ENCODE measurements at regions not wholly inside any gene's neighbourhood (a gene's known extent, or its start where the extent isn't known, plus 50 kb on each side); places are given as distances from the start of the nearest gene placed in this dataset.
"Not testable (repeated sequence)": the region's sequence is repeated elsewhere in the genome, so short reads cannot be mapped to it uniquely, and the experiment has no call there.

DNA sequence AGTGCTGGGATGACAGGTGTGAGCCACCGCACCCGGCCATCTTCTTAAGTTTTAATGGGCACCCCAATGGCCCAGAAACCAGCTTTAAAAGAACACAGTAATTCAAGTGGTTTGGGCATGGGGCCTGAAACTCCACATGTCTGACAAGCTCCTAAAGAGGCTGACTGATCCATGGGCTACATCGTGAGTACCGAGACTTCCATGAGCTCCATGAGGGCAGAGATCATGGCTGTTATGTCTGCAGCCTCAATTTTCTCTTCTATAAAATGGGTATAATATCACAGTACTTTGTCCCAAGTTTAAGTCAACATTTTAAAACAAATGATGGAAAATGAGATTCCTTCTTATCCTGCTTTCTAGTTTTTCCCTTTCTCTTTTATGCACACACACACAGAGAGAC is 397.6 kb upstream of the MAF start:
- DNase-seq, result no peak

DNA sequence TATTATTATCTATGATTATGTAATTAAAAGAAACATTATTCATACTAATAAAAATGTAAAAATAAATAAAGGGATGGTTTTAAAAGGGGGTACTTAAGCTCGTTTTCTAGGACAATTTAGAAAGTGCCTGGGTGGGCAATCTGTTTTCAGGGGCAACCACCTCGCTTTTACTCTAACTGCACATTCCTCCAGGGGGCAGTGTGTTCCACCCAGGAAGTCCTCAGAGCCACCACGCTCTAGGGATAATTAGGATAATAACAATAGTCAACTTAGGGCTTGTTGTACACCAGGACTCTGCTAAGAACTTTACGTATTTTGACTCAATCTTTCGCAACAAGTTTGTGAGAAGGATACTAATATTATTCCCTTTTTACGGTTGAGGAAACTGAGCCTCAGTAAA is 396.7 kb upstream of the MAF start:
- DNase-seq, result no peak

DNA sequence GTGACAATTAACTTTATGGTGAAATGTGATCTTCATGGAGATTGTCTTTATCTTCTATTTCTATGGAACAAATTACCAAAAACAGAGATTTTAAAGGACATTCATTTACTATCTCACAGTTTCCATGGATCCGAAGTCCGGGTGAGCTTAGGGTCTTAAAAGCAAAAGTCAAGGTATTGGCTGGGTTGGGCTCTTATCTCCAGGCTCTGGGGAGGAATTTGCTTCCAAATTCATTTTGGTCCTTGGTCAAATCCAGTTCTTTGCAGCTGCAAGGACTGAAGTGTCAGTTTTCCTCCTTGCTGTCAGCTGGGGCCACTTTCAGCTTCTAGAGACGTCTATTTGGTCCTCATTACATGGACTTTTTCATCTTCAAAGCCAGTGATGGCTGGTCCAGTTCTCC is 395.8 kb upstream of the MAF start:
- DNase-seq, result no peak

DNA sequence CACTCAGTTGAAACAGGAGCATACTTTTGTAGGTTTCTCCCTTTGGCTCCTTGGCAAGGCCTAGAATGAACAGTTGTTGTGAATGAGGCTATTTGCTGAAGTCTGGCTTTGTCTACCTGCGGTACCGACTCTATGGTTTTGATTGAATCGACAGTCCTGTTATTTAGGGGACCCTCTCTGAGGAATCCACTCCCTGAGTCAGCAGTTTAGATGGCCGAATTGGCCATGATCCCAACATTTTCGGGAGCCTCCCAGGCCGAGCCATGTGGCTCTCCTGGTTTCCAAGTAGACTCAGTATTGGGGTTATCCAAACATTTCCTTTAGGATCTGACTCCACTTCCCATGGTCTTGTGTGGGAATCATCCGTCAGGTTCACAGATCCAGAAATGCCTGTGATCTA is 394.8 kb upstream of the MAF start:
- DNase-seq, result no peak

DNA sequence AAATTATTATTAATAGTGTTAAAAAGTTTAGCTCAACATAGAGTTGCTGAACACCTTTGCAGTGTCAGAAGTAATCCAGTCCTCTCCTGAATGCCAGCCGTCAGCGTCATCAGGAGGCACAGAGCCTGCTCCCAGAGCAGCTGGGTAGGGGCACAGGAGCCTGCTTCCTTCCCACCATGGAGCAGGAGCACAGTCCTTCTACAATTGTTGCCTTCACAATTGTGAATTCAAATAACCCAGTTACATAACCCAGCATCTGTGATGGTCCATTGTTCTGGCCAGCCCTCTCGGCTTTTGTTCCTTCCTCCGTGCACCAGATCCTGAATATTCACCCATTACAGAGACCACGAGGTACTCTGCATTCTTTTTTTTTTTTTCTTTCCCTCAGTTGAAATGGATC is 393.9 kb upstream of the MAF start:
- DNase-seq, result no peak

DNA sequence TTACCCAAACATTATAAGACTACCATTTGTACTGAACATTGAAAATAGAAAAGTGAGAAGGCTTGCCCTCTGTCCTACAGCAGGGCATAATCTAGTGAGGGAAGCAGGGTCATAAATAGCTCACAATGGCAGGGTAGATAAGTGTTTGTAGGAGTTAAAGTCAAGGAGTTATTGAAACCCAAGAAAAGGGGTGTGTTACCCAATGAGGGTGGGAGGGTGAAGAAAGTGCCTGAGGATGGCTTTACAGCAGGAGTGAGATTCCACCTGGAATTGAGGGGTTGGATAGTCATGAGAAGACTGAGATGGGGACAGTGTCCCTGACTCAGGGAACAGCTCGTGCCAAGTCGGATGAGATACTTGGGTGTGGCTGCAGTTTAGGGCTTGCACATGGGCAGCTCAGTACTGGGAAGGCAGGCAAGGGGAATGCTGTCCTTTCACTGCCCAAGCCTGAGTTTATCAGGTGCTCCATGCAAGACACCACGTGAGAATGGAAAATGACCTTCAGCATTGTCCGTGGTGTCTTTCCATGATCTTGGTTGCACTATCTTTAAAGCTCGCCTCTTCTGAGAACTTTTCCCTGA is 393.2 kb upstream of the MAF start:
- DNase-seq, result no peak

DNA sequence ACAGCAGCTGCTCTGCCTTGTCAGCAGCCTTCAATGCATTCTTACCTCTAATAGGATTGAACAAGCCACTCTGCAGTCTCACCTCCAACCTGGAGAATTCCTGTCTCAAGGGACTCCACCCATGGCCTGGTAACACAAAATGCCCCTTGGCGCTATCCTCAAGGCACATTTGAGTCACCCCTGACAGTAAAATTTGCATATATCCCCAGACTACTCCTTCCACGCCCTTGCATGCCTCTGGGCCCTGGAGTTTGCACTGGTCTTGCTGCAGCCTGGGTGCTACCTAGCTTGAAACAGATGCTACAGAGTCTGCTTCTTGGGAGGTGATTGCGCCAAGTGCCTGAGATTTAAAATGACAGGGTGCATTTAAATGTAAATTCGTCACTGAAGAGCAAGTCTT is 391.4 kb upstream of the MAF start:
- DNase-seq, result no peak

DNA sequence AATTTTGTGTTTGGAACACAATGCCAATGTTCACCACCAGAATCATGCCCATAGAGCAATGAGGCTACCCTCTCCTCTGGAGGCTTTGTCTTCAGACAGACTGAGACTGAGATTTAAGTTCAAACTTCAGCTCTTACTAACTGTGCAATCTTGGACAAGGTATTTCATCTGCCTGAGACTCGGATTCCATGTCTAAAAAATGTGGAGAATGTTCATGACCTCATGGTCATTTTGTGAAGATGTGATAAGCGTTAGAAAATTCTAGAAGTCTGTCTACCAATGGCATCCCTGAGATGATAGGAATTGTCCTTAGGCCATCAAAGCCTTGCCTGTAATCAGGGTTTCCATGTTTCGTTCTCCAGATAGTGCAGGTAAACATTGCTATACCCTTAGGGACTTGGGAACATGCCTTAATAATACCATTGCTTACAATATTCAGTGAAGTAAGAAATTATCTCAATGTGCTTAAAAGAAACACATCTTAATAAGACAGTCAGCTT is 388.2 kb upstream of the MAF start:
- DNase-seq, result no peak

DNA sequence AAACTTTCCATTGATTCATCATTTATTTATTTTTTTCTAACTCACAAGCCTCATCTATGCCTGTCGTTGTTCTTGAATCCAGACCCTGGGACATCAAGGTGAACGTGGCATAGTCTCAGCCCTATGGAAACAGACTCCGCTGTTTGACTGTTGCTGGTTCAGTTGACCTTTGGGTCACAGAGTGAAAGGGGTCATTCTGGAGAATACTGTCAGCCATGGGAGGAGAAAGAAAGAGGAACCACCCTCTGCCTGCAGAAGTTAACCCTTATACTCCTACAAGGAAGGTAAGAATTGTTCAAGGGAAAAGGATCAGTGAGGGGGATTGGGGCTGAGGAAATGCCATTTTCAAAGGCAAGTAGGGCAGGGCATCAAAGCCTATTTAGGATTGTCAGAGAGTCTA is 387.6 kb upstream of the MAF start:
- DNase-seq, result no peak

DNA sequence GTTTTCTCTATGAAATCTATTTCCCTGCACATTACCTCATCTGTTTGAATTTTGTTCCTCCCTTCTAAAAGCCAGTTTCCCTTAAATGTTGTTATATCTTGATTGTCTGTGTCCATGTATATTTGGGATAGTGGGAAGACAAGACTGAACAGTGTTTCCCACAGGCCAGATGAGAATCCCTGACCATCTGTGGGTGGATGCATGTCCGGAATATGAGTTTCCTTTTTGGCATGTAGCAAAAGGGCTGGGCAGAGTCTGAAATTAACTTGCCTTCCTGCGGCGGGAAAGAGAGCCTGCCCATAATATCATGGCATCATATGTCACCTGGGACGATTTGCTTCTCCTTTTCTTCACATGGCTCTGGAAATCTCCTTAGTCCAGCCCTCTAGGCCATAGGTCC is 385.8 kb upstream of the MAF start:
- no peak for DNase-seq

DNA sequence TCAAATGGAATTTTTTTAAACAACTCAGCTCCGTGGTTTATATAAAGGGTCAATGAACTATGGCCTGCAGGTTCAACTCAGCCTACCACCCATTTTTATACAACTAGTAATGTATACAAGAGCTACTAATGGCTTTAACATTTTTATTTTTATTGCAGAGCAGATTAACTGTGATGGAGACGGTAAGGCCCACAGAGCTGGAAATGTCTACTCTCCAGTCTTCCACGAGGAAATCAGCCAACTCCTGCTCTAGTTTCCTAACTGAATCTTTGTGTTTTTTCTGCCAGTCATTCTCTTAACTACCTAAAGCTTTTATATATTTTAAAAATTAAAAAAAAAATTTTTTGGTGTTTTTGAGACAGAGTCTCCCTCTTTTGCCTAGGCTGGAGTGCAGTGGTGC is 385.1 kb upstream of the MAF start:
- DNase-seq, result no peak

DNA sequence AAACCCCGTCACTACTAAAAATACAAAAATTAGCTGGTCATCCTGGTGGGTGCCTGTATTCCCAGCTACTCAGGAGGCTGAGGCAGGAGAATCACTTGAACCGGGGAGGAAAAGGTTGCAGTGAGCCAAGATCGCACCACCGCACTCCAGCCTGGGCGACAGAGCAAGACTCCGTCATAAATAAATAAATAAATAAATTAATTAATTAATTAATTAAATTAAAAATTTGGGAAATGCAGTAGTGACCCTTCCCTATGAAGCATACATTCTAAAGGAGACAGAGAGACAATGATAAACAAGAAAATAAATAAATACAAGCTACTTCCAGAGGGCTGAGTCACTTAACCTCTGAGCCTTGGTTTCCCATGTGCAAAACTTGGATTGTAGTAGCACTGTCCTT is 383.6 kb upstream of the MAF start:
- DNase-seq, result not testable (repeated sequence)

DNA sequence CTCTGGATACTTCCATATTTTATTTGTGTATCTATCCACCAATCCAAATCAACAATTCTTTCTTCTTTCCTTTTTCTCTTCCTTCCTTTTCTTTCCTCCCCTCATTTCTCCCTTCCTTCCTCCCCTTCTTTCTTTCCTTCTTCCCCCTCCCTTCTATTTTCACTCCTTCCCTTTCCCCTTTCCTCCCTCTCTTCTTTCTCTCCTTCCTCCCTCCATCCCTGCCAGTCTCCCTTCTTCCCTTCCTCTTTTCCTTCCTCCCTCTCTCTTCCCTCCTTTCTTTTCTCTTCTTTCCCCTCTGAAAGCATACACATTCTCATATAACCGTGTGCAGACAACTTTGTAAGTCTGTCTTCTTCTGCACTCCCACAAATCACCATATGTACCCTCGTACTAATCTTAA is 382.3 kb upstream of the MAF start:
- DNase-seq, result no peak

DNA sequence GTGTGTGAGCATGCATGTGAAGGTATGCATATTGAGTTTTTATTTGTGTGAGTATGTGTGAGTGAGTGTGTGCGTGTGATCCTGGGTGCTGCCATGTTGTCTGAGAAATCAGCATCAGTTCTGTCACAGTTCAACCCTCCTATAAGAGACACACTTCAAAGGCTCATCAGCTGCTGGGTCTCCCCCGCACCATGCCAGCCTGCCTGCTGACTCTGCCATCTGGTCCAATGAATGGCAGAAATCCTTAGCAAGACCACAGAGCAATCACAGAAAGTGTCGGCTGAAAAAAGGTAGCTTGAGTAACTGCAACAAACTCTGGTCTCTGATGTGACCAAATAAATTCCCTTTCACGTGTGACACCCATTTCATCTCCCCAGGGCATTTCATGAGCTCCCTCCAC is 381.8 kb upstream of the MAF start:
- DNase-seq, result no peak

DNA sequence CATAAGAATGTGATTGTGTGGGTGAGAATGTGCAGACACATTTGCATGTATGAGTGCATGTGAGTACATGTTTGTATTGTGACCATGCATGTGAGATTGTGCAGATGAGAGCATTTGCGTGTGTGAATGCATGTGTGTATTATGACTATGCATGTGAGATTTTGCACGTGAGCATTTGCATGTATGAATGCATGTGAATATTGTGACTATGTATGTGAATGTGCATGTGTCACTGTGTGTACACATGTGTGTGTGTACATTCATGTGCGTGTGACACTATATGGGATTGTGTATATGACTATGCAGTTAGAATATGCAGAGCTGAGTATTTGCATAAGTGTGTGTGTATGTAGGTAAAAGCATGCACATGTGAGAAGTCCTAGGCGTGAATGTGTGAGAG is 381.3 kb upstream of the MAF start:
- no peak for DNase-seq

DNA sequence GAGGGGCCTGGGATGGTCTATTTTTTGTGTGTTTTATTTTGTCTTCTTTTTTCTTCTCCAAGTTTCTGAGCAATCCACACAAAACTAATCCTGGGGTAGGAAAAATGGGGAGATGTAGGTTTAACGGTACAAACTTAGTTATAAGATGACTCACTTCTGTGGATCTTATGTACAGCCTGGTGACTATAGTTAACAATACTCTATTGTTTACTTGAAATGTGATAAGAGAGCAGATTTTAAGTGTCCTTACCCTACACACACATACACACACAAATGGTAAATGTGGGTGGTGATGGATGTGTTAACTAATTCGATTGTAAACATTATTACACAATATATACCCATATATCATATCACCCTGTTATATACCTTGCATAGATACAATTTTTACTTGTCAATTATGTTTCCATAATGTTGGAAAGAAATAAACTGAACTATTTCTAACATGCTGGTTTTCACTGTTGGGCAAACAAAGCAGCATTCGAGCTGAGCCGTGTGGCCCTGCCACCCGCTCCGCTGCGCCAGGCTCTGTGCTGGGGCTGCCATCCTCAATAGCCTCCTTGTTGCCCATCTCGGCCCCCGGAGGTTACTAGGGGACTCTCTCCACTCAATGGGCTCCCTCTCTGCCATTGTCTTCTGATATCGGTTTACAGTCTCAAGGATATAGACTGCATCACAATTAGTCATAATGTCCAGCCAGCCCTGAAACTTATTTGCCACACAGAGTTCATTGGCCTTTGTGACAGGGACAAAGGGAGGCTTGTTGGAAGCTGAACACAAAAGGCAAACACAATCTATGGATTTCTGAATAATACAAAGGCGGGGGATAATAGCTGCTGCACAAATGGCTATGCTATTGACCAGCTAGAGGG is 380.3 kb upstream of the MAF start:
- no peak for DNase-seq

DNA sequence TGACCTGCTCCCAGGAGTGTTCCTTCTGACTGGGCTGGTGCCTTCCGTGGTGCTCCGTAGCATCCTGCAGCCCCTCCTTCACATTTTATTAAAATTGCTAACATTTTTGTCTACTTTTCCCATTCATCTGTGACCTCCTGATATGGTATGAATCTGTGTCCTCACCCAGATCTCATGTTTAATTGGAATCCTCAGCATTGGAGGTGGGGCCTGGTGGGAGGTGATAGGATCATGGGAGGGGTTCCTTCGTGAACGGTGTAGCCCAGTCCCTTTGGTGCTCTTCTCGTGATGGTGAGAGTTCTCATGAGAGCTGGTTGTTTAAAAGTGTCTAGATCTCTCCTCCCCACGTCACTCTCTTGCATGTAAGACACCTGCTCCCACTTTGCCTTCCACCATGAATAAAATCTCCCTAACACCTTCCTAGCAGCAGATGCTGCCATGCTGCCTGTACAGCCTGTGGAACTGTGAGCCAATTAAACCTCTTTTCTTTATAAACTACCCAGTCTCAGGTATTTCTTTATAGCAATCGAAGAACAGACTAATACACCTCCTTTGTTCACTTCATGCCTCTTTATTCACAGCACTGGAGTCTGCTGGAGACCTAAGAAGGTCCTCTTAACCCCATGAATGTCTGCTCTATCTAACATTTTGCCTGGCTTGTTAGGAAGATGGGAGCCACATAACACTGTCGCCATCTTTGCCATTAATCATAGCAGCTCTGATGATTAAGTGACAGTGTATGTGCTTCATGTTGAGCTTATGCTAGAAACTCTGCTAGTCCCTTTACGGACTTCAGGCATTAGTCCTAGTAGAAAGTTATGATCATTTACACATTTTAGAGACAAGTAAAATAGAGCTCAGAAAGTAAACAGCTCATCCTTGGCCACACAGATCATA is 377.7 kb upstream of the MAF start:
- DNase-seq, result no peak

DNA sequence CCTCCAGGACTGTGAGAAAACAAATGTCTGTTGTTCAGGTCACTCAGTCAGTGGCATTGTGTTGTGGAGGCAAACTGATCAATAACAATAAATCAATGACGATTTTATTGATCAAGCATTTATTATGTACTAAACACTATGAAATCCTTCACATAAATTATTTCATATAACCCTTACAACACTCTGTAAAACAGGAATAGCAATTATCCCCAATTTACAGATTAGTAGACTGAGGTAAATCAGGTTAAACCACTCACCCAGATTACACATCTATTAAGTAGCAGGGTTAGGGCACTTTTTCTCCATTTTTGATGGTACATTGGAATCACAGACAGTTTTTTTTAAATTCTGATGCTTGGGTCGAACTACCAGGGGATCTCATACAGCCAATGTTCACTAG is 372.8 kb upstream of the MAF start:
- no peak for DNase-seq

DNA sequence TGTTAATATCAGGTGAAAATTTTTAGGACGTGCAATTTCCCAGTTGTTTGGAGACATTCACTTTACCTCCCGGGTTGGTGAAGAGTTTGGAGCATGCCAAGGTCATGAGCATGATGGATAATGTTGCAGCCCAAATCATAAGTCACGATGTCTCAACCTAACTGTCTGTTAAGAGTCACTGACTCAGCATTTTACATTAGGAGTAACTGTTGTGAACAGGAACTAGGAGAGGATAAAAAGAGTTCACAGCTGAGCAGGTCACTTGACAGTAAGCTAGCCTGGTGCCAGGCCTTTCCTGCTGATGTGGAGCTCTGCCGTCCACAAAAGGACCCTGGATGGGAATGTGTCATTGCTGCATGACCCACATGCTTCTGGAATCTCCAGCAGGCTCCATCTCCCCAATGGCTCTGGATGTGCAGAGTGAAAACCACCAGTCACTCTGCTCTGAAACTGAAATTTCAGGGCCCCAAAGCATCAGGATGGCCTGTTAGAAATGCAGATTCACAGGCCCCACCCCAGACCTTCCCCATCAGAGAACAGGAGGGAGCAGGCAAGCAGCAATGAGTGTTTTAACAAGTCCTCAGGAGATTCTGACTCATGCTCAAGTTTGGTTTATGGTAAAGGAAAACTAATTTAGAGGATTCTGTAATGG is 371.6 kb upstream of the MAF start:
- DNase-seq, result no peak

DNA sequence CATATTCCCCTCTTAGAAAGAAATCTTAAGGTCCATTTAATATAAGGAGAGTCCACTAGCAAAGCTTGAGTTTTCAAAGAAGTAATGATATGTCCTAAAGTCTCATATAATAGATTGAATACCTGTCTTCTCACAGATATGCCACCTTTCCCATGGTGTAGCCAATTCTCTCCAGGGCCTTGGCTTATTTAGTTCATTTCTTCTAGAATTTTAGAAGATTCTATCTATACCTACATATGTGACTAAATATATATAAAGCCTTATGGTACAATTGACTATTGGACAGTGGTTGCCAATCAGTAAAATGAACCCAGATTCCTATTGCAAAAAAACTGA is 370.7 kb upstream of the MAF start:
- no peak for DNase-seq

DNA sequence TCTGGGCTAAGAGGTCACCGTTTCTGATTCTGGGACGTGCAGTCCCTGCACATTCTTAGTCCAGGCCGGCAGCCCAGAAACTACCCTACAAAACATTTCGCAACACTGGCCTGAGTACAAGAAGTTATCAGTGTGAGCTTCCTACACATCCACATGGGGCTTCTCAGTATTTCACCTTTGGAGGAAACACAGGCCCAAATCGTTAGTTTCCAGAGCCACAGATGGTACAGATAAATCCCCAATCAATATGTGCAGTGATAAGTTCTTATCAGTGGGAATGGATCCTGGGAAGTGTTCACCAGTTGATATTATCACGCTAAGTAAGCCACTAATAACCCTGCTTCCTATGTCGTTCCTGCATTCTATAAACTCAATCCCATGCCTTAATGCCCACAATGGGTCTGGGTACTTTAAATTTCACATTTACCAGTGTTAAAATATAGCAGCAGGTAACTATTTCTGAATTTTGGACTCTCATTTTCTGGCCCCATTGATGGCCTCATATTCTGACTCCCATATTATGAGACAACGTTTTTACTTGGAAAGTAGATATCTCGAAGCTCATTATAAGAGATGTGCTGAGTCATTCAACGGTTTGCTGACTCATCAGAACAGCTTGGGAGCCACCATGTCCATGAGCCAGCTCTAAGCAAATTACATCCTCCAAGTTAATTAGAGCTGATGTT is 370.2 kb upstream of the MAF start:
- DNase-seq, result no peak

DNA sequence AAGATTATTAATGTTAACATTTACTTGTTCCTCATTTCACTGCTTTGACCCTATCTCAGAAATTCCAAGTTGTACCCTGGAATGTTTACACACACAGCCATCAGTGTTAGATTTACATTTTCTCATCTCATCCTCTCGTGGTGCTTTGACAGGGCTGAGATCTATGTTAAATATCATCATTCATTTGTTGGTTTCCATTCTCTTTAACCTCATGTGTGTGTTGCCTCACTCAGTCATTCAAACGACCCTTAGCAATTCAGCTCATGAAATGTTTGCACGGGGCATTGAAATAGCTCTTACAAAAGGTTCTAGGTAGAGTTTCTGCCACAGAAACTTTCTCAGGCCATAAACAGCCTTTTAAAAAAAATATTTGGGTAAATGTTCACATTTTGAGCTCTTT is 369.6 kb upstream of the MAF start:
- DNase-seq, result no peak

DNA sequence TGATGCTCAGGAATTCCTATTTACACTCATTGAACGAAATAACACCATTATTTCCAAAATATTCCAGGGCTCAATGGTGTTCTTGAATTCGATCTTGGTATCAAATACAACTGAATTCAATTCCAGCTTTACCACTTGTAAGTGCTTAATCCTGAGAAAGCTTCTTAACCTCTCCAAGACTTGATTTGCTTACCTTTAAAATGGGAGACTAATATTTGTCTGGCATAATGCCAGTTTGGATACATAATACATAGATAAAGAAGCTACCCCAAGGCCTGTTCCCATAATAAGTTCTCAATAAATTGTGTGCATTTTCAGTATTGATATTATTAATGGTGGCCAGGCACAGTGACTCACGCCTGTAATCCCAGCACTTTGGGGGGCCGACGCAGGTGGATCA is 368.9 kb upstream of the MAF start:
- no peak for DNase-seq
